Fibroblast of upper back skin (primary cell): ENCODE measurements at regions not wholly inside any gene's neighbourhood (a gene's known extent, or its start where the extent isn't known, plus 50 kb on each side); places are given as distances from the start of the nearest gene placed in this dataset.

ENCODE experiments used
- DNase-seq: peaks from one replicate; pipeline ENCODE4 v3.0.0-alpha.2; 2013

- no peak for DNase-seq
These were observed 118.9 kb upstream of the PIRT start for GRCh38 chr17:10956821-10957220.

GRCh38 chr17:10944819-10945218, 106.9 kb upstream of the PIRT start:
- DNase-seq = no peak

GRCh38 chr17:10936931-10937330, 99.0 kb upstream of the PIRT start:
- no peak for DNase-seq

- no peak for DNase-seq
These were observed 95.1 kb upstream of the PIRT start for GRCh38 chr17:10932938-10933337.

GRCh38 chr17:10931133-10931532, 93.2 kb upstream of the PIRT start:
- no peak for DNase-seq

DNA sequence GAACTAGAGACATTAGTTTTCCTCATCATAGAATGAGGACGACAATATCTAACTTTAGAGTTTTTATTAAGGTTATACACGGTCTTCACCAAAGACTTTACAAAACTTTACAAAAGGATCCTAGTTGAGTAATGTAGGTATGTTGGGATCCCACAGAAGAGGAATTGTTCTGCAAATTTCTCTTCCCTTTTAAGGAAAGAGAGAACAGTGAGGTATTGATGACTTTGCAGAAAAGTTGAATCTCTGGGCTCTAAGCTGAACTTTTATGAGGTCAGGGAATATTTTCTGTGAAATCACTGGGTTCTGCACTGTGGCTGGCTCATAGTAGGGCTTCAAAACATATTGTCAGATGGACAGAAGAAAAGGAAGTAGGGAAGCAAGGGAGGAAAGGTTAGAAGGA, 89.8 kb upstream of the PIRT start:
- DNase-seq = no peak

- no peak for DNase-seq
These were observed 82.7 kb upstream of the PIRT start for GRCh38 chr17:10920558-10921108.

DNA sequence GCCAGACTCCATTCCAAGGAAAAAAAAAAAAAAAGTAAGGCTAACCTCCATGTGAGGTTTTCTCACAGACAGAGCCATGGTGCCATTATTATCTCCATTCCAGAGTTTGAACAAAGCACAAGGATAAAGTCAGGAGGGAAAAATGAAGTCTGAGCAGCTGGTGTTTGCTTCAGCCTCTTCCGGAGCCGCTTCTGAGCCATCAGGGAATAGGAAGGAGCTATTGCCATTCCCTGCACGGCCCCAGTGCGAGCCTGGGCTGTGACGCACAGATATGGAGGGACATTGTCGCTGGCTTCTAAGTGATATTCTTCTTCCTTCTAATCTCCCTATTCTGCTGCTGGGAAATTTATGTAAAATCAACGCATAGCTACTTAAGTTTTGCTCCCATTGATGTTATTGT, 69.5 kb upstream of the PIRT start:
- DNase-seq = no peak

DNA sequence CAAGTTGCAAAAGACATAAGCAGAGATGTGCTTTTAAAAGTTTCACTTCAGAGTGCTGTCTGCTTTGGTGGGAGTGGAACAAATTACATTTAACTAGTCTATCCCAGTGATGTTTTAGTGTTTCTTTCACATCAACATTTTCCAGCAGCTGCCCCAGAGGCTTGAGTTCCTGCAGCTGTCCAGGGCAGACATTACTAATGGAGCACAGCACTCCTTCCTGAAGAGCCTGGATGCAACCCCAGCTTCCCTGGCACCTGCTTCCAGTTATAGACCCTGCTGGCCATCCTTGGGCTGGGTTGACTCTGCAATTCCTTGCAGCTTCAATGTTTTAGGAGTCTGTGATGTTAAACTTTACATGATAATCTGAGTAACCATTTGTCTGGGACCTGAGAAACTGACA, 61.4 kb upstream of the PIRT start:
- DNase-seq = no peak

DNA sequence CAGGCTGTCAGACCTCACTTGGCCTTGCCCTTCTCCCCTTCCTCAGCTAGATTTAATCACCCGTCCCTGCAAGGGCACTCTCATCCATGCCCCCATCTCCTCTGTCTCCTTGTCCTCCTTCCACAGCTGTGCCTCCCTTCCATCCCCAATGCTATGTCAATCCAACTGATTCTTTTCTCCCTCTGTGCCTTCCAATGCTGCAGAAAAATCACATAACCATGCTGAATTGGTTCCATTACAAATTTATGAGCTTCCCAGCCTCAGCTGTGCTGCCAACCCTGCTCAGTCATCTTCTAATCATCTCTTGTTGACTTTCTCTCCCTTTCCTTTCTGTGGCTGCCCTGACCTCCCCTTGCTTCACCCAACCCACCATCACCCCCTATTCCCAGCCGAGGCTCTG, 56.3 kb upstream of the PIRT start:
- DNase-seq = no peak

- no peak for DNase-seq
These were observed 51.0 kb upstream of the PIRT start for GRCh38 chr17:10888858-10889257.
